Uterus (tissue), 2 donors: ENCODE measurements at regions not wholly inside any gene's neighbourhood (a gene's known extent, or its start where the extent isn't known, plus 50 kb on each side); places are given as distances from the start of the nearest gene placed in this dataset.

ENCODE experiments used
- POLR2A ChIP-seq, 2 donors: fragments of 450-650 bp; IDR thresholded peaks; one replicate each; pipeline ENCODE4 v1.6.1; 2016; ENCODE audit warnings: antibody characterized with exemption in 2 of 2, mild to moderate bottlenecking in 1 of 2, moderate library complexity in 1 of 2
- TF ChIP-seq, protein P1 (sequence below), 4 experiments: fragments of 200-600 bp in 2 of 4; fragments of 450-650 bp in 2 of 4; sonication (generic) in 2 of 4; IDR thresholded peaks; one replicate each; pipeline ENCODE4 v1.5.1; 2016 to 2019; ENCODE audit warnings: antibody characterized with exemption in 4 of 4, mild to moderate bottlenecking in 2 of 4, moderate library complexity in 1 of 4

DNA sequence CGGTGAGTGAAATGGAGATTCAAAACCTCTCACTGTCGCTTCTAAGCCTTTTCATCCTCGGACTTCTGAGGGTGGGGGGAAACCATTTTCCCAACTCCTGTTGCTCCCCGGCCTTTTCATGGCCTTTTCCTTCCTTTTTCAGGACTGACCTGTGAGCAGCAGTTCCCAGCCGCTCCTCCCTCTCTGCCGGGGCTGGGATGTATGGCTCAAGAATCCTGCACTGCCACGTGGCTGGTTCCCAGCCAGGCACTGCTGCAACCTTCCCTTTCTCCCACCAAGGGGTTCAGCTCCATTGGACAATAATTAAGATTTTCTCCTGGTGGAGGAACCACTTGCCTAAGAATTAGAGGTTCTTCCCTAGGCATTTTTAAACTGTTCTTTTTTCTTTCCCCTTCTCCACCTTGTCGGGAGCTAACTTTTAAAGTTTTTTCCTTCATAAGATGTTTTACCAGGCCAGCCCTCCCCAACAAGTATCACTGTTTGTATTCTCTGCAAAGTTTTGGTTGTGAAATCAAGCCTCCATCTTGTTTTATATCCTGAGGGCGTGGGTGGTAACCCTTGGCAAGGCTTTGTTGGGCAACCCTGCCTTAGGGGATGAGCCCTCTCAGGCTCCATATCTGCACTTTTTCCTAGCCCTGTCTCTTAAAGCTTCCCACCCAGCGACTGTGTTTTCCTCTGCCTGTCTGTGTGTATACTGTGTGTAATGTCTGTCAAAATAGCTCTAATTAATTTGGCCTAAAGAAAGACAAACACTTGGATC lies 1166.6 kb upstream of the ADGRL2 start:
- TF ChIP-seq, protein P1, sequence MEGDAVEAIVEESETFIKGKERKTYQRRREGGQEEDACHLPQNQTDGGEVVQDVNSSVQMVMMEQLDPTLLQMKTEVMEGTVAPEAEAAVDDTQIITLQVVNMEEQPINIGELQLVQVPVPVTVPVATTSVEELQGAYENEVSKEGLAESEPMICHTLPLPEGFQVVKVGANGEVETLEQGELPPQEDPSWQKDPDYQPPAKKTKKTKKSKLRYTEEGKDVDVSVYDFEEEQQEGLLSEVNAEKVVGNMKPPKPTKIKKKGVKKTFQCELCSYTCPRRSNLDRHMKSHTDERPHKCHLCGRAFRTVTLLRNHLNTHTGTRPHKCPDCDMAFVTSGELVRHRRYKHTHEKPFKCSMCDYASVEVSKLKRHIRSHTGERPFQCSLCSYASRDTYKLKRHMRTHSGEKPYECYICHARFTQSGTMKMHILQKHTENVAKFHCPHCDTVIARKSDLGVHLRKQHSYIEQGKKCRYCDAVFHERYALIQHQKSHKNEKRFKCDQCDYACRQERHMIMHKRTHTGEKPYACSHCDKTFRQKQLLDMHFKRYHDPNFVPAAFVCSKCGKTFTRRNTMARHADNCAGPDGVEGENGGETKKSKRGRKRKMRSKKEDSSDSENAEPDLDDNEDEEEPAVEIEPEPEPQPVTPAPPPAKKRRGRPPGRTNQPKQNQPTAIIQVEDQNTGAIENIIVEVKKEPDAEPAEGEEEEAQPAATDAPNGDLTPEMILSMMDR (IDR thresholded peaks at IDR 0.05): no peak
- TF ChIP-seq POLR2A (IDR thresholded peaks at IDR 0.05): no peak
